DMS53 treated with DMSO at 0.1 percent for 48 hours (cell line): ENCODE measurements at regions not wholly inside any gene's neighbourhood (a gene's known extent, or its start where the extent isn't known, plus 50 kb on each side); places are given as distances from the start of the nearest gene placed in this dataset.
"Not testable (repeated sequence)": the region's sequence is repeated elsewhere in the genome, so short reads cannot be mapped to it uniquely, and the experiment has no call there.

Experiments
- DNase-seq: peaks from one replicate; lab custom pipeline; 2025; ENCODE audit not compliant: unreplicated experiment; lab: John Stamatoyannopoulos, UW

DNA sequence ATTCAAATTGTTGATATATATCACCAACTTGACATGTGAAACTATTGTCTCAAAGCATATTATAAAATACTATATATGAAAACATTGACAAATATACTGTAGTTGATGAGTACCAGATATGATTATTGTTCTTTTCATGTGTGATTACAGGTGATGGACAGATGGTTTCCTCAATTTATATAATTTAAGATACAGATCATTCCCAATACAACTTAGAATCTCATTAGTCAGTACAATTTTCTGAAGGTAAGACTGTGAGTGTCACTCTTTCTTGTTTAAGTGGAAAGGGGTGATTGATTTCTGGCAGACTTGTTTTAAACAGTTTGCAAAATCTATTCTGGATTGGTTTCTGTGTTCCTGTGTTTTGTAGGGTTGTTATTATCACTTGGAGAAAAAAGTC, 498.8 kb downstream of the IRS2 start:
- no peak for DNase-seq

- no peak for DNase-seq
Observed at GRCh38 chr13:109285586-109285985, 500.8 kb downstream of the IRS2 start.

DNA sequence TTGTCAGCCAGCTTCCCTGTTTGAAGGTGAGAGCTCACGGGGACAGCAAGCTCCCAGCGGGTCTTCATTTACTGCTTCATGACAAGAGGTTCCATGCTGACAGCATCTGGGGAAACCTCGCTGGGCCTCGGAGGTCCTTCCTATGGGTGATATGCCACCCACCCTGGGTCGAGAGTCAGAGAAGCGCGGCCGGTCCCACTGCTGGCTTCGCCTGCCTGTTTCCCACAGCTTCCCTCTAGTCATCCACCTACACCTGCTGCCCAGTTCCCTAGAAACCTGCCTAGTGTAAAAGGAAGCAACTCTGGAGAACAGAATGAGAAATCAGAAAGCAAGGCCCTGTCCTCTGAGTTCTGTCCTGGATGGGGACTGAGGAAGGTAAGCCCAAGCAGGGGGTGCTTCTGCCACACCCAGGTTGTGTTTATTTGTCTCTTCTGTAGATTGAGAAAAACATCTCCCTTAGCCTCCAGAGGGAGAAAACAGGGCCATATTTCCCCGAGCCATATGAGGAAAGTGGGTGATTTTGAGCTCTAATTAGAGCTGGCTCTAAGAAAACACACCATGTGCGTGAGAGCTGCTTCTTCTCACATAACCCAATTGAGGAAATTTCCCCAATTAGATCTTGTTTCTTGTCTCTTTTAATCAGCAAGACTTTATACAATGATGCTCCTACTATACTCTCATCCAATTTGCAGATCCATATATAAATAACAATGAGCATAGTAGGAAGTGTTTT, 504.3 kb downstream of the IRS2 start:
- no peak for DNase-seq

GRCh38 chr13:109281017-109281902, 505.1 kb downstream of the IRS2 start:
- no peak for DNase-seq

GRCh38 chr13:109276261-109276660, 510.1 kb downstream of the IRS2 start:
- no peak for DNase-seq

GRCh38 chr13:109275852-109276251, 510.5 kb downstream of the IRS2 start:
- DNase-seq, result no peak

- DNase-seq, result no peak
Observed at GRCh38 chr13:109275139-109275745, 511.1 kb downstream of the IRS2 start.

- no peak for DNase-seq
Observed at GRCh38 chr13:109274188-109274821, 512.1 kb downstream of the IRS2 start.

DNA sequence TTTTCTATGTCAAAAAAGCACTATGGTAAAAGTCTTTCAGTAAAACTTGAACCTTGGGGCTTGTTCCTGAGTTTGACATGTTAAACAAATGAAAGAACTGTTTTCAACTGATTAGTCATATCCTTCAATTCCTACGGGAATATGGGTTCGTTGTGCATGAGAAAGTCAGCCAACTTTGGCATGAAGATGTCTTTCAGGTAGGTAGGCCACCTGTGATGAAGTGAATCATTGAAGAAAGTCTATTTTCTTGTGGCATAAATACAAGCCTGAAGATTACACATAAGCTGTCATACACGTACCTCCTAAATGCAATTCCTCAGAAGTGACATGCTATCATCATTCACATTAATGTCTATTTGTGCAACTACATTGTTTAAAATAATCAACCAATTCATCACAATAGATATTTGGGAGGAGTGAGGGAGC, 513.0 kb downstream of the IRS2 start:
- no peak for DNase-seq

DNA sequence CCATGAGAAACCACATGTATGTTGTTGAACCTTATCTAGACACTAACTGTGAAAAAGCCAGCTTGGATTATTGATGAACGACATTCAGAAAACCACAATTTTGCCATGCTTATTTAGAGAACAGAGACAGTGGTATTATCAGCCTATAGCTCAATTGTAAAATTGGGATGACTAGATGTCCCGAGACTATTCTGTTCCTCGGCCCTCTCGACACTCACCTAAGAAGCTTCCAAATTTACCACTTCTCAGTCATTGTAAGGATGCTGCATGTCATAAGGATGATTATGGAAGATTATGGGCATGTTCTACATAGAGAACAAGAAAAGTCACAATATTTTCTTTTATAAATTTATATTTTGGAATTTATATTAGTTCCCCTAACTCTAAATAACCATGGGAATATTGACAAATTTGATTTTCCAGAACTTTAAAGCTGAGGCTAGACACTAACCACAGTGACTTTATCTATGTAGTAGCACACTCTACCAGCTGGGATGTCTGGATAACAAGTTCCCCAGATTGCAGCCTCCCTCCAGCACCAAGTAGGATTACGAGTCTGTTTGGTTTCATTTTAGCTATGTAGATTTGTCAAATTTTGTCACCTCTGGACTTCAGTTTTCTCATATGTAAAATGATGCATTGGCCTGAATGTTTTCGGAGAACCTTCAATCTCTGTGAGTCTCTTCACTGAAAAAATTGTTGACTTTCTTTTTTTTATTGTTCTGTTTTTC, 513.6 kb downstream of the IRS2 start:
- DNase-seq, result no peak

DNA sequence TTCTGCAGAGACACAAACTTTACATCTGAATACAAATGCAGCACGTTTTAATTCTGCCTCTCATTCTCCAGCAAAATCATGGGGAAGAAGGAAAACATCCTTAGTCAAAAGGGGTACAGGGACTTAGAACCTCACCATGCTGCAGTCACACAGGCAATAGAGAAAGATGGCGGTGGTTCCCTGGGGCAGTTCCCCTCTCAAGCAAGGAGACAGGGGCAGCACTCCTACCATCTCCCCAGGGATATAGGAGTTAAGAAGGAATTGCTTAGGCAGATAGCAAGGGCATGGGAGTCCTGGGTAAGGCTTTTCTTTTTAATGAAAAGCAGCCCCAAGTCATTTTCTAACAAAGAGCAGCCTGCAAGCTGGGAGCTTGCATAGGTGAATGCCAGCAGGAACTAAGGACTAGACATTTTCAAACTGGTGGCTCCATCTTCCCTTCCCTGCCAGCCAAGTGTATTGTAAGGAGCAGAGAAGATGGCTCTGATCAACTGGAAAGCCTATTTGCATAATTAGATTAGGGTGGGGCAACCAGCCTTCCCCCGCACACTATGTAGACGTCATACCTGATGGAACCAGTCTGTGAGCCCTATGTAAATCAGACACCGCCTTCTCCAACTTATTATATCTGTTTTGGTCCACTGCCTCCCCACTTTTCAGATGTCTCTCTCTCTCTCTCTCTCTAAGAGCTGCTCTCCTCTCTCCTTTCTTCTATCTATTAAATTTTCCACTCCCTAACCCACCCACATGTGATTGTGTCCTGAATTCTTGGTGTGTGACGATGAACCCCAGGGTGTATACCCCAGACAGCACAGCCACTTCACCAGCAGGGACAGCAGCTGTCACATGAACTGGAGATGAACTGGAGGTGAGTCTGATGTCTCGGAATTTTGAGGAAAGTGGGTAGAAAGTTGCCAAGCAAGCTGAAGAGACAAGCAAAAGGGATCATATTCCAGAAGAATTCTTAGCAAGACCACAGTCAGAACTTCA, 514.5 kb downstream of the IRS2 start:
- DNase-seq, result no peak

DNA sequence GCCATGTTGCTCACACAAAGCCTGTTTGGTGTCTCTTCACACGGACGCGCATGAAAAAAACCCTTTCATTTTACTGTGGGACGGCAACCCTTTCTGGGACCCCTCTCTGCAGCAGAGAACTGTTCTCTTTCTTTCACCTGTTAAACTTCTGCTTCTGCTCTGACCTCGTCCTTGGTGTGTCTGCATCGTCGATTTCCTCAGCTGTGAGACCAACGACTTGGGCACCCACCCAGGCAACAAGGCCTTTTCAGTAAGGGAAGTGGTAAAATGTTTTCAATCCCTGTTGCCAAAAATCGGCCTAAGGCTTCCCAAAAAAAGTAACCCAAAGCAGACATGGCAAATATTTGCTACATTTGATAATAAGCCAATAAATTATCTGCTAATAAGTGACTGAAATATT, 515.3 kb downstream of the IRS2 start:
- DNase-seq, result no peak

DNA sequence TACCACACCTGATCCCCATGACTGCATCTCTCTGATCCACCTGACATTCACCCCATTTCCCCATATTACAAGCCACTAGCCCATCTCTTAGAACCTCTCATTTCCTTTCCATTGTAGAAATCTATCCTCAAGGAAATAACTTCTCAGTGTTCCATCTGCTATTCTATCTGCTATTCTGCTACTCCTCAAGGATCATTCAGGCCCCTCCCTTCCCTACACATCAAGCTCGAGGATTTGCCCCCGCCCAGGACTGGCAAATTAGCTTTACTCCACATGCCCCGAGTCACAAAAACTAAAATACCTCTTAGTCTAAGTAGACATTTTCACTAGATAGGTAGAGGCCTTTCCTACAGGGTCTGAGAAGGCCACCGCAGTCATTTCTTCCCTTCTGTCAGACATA, 517.0 kb downstream of the IRS2 start:
- not testable (repeated sequence) for DNase-seq

- not testable (repeated sequence) for DNase-seq
Observed at GRCh38 chr13:109268492-109268891, 517.9 kb downstream of the IRS2 start.

DNA sequence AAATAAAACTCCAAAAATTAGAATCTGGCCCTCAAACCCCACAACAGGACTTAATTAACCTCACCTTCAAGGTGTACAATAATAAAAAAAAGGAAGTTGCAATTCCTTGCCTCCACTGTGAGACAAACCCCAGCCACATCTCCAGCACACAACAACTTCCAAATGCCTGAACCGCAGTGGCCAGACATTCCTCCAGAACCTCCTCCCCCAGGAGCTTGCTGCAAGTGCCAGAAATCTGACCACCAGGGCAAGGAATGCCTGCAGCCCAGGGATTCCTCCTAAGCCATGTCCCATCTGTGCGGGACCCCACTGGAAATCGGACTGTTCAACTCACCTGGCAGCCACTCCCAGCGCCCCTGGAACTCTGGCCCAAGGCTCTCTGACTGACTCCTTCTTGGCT, 519.0 kb downstream of the IRS2 start:
- DNase-seq, result not testable (repeated sequence)

- not testable (repeated sequence) for DNase-seq
Observed at GRCh38 chr13:109265438-109265742, 521.0 kb downstream of the IRS2 start.

DNA sequence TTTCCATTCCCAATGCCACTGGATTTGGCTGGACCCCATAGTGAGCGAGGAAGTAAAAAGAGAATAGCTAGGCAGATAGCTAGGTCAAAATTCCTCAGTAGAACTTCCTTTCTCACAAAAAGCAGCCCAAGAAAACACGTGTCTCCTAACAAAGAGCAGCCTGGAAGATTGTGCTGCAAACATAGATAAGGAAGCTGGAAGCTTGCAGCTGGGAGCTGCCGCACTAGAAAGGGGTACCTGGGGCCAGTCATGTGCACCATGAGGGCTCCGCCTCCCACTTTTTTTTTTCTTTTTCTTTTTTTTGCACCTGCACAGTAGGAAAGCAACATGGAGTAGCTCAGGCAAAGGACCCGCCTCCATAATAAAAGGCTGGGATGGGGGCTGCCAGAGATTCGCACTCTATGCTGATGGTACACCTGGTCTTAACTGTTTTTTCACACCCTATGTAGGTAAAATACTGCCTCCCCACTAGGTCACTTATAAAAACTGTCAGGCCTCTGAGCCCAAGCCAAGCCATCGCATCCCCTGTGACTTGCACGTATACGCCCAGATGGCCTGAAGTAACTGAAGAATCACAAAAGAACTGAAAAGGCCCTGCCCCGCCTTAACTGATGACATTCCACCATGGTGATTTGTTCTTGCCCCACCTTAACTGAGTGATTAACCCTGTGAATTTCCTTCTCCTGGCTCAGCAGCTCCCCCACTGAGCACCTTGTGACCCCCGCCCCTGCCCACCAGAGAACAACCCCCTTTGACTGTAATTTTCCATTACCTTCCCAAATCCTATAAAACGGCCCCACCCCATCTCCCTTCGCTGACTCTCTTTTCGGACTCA, 521.6 kb downstream of the IRS2 start:
- not testable (repeated sequence) for DNase-seq

- DNase-seq, result not testable (repeated sequence)
Observed at GRCh38 chr13:109257761-109258157, 528.6 kb downstream of the IRS2 start.
